ENCODE measurements at regions not wholly inside any gene's neighbourhood (a gene's known extent, or its start where the extent isn't known, plus 50 kb on each side); places are given as distances from the start of the nearest gene placed in this dataset.
"Not testable (repeated sequence)": the region's sequence is repeated elsewhere in the genome, so short reads cannot be mapped to it uniquely, and the experiment has no call there.

DNA sequence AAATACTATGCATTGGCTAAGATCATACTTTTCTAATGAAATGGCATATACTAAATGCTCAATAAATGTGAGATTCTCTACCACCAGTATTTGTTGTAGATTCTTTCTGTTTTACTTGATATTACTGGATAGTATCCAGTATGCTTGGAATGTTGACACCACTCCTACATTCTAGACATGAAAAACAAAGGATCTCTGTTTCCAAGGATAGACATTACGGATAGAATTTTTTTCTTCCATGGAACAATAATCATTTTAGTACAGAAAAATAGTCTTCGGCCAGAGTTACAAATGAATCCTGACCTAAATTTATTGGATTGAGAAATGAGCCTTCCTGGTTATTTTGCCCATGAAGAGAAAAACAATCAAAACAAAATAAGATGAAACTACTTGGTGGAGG lies 258.2 kb upstream of the NT5E start:
- DNase-seq: no peak

DNA sequence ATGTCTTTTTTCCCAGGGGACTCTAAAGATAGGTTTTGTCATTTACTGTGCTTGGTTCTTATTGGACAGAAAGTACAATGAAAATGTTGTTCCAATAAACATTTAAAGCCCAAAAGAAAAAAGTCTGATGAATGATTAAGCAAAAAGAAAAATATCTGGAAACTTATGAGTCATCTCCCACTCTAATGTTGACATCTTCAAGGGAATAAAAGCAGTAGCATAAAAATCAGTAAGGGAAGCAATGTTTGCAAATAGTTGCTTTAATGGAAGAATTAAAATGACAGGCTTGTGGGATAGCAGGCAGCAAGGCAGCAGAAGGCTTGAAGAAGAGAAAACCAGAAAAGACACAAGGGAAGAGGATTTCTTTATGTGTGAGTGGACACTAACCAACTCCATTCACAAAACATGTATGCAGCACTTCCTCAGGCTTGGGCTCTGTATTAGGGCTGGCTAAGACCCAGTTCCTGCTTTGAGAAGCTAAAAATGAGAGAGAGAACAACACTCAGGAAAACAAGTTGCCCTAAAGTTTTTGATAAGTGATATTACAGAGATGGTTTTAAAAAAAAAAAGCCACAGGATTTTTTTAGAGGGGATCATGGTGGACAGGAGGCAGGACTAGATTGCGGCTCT lies 263.2 kb upstream of the NT5E start:
- DNase-seq: no peak

DNA sequence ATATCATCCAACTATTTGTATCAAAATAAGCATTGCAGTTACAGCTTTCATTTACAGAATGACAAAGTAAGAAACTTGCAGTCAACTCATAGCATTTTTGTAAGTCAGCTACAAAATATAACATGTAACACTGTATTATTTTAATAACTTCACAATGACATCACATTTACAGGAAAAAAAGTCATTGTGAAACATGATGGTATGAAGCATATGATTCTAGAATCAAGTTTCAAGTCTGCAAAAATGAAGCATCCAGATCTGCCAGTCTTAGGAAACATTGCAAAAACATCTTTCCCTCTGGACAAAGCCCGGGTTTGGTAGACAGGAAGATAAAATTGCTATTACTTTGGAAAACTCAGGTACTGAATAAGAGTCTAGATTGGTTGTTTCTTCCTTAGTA lies 263.9 kb upstream of the NT5E start:
- no peak for DNase-seq

DNA sequence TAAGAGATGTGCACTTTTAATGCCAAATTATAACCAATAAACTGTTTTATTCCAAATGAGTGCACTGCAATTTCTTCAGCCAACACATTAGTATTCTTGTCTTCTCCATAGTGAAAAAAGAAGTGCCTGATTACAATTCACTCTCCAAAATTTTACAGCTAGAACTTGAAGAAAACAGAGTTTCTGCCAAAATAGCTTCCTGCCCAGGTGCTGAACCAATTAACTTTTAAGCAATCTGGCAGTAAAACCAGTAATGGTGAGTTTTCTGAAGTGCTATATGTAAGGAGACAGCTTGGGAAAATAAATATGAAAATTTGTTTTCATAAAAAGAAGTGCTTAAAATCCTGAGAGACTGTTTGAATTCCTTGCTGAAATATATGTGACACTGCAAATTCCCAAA lies 266.0 kb upstream of the NT5E start:
- DNase-seq: no peak

DNA sequence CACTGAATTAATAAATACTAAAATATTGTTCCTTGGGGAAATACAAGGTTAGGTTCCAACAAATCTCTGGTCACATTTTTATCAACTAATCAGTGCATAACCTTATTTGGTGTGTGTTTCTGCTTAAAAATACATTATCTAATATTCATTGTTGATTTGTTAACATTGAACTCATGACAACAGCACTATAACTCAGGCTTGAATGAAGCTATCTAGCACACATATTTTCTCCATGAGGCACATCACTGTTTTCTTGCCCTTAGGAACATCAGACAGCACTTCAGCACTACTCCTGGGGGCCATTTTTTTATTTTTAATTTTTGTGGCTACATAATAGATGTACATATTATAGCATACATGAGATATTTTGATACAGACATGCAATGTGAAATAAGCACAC lies 277.2 kb upstream of the NT5E start:
- no peak for DNase-seq

DNA sequence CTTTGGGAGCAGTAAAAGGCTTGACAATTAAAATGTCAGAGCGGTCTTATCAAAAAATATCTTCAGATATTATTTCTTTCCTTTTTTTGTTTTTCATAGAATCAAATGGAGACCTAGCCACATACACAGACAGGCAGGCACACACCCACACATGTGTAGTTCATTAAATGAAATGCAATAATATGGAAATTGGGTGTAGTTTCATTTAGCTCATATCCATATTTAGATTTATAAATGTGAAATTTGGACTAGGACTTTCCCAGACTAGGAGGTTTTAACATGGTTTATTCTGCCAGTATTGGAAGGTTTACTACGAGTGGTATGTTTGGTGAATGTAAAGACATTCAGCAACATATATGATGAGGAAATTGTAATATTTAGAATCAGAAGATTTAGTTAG lies 277.7 kb upstream of the NT5E start:
- no peak for DNase-seq

DNA sequence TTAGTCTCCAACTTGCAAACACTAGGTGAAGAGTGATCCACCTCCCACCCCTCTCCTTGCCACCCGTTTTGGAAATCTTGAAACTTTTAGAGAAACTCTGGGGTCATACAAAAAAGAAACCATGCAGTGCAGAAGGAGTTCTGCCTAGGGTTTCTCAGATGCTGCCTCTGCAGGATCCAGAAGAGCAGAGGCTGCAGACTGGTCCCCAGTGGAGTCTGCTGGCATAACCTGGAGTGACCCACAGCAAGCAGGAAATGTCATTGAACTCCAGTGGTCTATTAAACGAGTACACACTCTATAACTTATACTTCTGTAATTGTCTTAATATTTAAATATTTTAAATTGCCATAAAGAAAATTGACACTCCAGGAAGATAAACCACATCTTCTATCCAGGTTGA lies 280.7 kb upstream of the NT5E start:
- DNase-seq: no peak

DNA sequence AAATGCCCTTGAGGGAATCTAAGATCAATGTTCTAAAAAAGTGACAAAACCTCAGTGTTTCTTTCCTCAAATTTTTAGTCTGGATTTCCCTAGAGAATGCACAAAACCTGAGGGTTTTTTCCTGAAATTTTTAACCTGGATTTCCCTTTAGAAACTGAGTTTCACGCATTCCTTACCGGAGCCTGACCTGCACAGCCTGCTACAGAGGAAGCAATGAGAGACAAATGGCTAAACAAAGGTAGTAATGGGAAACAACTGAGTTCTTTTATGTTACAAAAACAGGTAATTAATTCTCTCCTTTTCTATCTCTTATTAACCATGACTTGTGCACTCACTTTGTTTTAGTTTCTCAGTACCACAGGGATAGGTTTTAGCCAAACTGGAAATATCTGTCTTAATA lies 281.7 kb upstream of the NT5E start:
- no peak for DNase-seq

DNA sequence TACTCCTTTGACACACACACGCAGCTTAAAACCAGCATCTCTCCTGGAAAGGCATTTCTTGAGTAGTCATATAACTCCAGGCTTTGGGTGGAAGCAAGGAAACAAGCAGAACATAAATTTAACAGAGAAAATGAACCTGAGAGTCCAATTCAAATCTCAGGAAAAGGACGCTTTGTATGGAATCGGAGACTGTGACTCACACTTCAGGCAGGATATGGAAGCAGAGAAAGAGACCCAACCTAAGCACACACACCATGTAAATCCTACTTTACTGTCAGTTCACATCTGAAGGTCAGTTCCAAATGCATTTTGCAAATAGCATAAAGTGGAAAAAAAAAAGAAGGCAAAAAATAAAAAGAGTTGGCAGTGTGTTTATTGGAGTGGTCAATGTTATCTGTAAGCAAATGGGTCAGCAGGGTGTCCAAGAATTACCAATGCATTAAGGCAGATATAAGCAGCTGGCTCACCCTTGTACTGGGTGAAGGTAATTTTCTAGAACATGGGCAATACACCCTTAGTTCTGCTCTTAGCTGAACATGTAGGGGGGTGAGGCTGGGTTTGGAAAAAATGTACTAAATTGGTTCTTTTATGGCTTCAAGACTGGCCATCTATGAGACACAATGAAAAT lies 283.7 kb upstream of the NT5E start:
- DNase-seq: no peak

DNA sequence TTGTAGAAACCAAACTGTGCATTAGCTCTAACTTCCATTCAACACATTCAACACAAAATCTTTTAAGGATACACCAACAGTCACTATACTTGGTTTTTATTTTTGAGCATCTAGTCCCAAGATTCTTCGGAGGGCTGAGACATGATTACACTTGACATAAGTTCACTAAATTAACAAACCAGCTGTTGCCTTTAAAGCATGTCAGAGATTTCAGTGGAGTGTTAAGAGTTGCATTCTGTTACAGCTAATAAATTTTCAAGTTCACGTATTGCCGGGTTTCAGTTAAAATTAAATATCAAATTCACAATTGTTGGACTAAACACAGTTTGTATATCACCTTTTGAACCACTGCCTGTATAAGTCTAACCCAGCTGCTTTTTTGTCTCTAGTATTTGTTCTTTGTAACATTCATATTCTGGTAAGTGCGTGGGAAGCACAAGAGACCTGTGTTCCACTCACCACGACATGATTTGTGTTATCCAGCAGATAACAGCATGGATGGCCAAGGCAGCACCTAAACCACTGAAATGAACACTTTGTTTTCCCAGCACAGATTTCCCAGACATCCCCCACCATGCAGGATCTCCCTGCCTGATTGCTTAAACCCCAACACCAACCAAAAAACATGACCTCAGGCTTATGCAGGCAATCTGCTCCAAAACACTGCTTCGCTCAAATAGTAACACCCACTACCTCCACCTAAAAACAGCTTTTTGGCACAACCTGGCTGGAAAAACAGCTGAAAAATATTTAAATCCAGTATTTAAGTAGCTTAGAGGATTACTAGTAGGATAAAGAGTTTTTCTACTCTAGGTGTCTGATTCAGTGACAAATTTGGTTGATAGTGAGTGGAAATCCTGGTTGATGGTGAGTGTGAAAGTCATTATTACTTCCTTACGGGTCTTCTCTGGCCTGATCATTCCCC lies 286.5 kb upstream of the NT5E start:
- DNase-seq: no peak

DNA sequence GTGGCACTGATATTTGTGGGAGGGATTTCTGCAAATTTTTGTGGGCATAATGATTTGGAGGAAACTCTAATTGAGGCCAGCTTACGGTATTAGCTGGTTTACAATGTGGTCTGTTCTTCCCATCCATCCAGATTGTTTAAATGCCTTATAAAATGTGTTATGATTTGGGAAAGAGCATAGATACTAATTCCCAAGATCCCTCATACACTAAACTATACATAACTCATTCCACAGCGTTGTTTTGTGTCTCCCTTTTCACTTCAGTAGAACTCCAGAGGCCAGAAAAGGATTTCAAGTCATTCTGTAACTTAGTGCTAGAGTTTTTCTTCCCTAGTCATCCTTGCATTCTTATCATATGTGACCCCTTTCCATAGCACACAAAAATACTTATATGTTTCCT lies 292.6 kb upstream of the NT5E start:
- no peak for DNase-seq

DNA sequence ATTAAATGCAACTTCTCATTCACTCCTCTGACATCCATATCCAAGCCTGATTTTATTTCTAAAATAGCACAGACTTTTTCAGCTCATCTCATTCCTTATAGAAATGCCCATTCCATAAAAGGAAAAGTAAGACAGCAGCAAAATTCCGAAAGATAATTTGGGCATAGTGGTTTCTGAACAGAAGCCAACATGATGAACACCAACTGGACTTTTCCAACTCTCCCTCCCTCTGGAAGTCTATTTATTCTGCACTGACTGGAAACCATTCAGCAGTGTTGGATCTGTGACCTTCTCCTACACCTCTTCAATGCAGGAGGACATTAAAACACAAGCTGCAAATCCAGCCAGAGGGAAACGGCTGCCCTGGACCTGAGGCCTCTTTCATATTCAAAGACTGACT lies 306.2 kb upstream of the NT5E start:
- no peak for DNase-seq

DNA sequence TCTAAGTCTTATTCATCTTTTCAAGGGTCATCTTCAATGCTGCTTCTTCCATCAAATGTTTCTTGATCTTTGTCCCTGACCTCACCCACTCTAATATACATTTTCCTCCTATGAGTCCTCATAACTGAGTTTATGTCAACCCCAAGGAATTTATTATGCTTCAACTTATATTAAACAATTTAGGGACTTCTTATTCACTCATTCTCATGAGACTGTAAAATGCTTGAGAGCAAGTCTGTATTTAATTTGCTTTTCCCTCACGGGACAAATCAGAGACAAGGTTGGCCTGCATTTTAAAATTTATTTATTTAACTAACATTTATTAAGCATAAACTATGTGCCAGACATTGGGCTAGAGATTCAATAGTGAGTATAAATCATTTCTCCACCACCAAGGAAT lies 312.0 kb upstream of the NT5E start:
- no peak for DNase-seq

DNA sequence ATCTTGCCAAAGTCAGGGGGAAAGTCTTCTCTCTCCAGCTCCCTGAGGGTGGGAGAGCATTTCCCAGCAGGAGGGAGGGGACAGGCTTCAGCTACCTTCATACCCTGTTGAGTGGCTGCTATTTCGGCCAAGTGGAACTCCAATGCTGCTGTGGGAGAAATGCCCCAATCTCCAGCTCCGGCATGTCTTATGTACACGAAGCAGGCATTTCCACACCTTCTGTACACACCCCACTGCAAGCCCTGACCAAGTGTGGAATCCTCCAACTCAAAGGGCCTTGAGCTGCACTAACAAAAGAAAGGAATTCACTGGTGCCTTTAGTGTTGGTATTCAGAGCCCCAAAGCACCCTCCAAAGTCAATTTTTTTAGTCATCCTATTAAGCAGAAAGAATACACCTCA lies 313.6 kb upstream of the NT5E start:
- no peak for DNase-seq

DNA sequence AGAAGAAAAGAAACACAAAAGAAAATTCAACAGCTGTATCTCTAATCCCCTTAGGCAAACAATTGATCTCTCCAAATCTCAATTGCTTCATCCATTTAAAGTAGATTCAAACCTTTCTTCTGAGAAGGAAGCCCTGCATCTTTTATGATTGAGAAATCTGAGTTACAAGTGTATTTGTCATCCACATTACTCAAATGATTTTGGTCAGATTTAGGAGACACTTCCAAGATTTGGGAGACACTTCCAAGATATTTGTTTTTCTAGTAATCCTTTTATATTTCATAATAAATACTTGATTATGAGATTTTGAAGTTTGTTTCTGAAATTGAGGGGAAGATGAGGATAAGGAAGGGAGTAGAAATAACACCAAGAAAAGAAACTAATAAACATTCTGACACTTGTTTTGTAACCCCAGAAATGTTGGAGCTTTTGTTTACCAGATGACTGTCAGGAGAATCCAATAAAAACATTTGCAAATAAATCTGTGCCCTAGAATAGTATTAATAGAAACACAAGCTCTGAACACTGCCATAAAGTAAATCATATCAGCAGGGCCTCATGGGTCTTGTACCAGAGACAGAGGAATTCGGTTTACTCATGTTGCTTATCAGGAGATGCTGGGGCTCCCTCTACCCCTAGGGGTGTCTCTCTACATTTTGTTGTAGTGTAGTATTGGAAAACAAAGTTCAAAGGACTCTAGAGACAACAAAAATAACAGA lies 314.3 kb upstream of the NT5E start:
- no peak for DNase-seq

DNA sequence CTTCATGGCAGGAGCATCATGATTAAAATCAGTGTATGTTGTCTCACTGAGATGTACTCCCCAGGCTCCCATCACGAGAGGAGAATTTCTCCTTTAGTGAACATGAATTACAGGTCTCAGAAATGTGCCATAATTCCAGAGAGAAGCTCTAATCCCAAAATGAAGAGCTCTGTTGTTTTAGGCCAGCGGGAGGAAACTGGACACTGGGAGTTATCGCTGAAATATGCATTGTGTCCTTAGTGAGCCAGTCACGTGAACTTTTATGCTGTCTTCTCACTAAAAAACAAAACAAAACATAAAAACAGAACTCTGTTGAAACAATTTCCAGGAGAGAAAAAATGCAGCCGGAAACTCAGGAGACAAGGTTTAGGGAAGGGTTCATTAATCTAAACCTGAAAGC lies 315.7 kb upstream of the NT5E start:
- no peak for DNase-seq

DNA sequence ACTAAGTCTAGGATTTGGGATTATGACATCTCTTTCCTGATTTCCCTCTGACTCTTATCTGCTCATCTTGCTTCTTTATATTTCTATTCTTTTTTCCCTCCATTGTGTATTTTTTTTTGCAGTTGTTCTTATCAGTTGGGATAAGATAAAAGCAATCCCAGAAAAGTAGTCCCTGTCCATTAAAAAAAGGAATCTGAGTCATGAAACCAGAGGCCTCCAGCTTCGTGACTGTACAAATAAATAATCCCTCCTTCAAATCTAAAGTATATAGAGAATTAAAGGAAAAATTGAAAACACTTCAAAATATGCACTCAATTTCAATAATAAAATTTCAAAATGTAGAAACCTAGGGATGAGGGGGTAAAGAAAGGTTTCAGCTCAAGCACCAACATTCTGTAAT lies 317.8 kb upstream of the NT5E start:
- DNase-seq: no peak

DNA sequence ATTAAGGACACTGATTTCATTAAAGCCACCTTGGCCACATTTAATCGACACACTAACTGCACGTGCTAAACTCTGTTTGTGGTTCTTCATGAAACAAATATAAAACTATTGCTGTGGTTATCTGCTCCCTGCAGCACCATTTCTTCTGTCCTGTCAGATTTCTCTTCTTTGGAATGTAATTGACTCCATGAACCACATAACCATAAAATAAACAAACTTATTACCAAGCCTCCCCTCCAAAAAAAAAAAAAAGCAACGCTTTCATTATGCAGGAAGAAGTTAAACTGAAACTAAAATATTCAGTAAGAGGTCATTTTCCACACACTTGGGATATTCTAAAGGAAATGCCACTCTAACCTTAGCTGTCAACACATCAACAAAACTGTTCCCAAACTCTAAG lies 319.1 kb upstream of the NT5E start:
- no peak for DNase-seq

DNA sequence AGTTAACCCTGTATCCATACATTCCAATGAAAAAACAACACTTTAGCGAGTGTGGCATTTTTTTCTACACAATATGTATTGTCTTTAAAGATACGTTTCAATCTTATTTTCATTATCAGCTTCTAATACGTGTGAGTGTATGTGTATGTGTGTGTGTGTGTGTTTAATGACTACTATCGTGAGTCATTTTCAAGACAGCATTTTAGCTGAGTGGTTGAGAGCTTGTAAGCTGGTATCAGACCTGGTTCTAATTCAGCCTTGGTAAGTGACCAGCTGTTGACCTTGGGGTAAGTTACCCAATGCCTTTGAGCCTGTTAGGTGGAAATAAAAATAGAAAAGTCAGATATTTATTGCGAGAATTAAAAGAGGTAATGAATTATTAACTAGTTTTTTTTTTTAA lies 320.0 kb upstream of the NT5E start:
- DNase-seq: no peak

DNA sequence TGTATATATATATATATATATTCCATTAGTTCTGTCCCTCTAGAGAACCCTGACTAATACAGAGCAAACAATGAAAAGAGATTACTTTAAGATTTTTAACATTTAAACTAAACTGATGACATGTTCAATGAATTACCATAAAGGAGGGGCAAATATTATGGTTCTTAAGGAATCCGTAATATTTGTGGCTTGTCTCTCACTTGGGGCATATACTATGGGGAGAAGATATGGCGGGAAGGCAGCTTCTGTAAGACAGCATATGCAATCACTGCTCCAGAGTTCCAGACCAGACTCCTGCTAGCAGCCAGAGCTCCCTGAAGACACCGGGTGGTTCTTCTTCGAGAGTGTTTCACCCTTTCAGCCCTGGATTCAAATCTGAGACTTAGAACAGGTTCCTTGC lies 321.1 kb upstream of the NT5E start:
- DNase-seq: no peak

DNA sequence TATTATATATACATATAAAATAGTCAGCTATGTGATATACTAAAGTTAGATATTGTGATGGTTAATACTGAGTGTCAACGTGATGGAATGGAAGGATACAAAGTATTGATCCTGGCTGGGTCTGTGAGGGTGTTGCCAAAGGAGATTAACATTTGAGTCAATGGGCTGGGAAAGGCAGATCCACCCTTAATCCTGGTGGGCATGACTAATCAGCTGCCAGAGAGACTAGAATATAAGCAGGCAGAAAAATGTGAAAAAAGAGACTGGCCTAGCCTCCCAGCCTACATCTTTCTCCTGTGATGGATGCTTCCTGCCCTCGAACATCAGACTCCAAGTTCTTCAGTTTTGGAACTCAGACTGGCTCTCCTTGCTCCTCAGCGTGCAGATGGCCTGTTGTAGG lies 321.6 kb upstream of the NT5E start:
- not testable (repeated sequence) for DNase-seq

DNA sequence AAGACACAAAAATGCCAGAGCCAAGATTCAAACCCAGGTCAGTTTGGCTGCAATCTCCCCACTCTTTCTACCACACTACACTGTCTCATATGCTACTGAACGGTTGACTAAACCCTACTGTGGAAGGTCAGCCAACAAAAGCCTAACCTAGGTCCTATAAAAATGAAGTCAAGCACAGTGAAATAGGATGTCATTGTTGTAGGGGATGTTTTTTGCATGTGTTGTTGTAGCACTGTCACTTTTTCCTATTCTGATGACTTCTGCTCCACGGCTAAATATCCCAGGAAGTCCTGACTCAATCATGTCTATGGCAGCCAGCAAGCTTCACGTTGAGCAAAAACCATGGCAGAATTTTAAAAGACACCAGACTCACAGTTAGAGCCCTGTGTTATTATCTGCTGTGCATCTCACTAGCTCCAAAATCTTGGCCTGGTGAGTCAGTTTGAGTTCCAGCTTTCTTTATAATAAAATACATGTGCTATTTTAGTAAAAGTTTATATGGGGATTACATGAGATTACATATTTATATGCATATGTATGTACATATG lies 322.1 kb upstream of the NT5E start:
- DNase-seq: no peak

DNA sequence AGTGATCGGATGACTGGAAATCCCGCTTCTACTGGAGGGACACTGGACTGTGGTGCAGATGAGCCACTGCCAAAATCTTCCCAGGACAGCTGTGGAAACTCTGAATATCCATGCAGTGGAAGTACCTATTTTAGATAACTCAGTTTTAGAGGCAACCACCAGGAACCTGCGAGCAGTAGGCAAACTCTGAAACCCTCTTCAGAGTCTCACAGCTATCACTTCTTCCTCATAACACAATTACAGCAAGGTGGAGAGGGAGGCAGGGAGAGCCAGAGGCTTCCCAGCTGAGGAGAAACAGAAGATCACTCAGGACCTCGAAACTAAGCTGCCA lies 322.8 kb upstream of the NT5E start:
- no peak for DNase-seq

Measured in hematopoietic multipotent progenitor cell treated with erythropoietin and hydrocortisone succinate and interleukin-3 and kit ligand, for 8 days (in vitro differentiated cells).